Limb (tissue), 2 donors: ENCODE measurements at regions not wholly inside any gene's neighbourhood (a gene's known extent, or its start where the extent isn't known, plus 50 kb on each side); places are given as distances from the start of the nearest gene placed in this dataset.
"Not testable (repeated sequence)": the region's sequence is repeated elsewhere in the genome, so short reads cannot be mapped to it uniquely, and the experiment has no call there.

Source experiments
- DNase-seq, 2 donors: peaks; one replicate each; pipeline ENCODE4 v3.0.0-alpha.2; 2016; ENCODE audit errors: extremely low spot score in 2 of 2

GRCh38 chr4:55696424-55696823 is 60.3 kb upstream of the NMU start:
- not testable (repeated sequence) for DNase-seq

- no peak for DNase-seq
These were observed 70.4 kb upstream of the NMU start for GRCh38 chr4:55706541-55706940.

- no peak for DNase-seq
These were observed 71.4 kb upstream of the NMU start for GRCh38 chr4:55707507-55707906.

- DNase-seq = not testable (repeated sequence)
These were observed 71.9 kb upstream of the NMU start for GRCh38 chr4:55707991-55708390.

GRCh38 chr4:55712835-55713234 is 76.7 kb upstream of the NMU start:
- not testable (repeated sequence) for DNase-seq

GRCh38 chr4:55721651-55722050 is 85.6 kb upstream of the NMU start:
- DNase-seq = no peak

GRCh38 chr4:55722132-55722531 is 86.0 kb upstream of the NMU start:
- no peak for DNase-seq

- no peak for DNase-seq
These were observed 87.3 kb upstream of the NMU start for GRCh38 chr4:55723403-55723802.

GRCh38 chr4:55725057-55725456 is 89.0 kb upstream of the NMU start:
- no peak for DNase-seq

- DNase-seq = no peak
These were observed 91.6 kb upstream of the NMU start for GRCh38 chr4:55727746-55728145.

- no peak for DNase-seq
These were observed 90.0 kb upstream of the EXOC1L start for GRCh38 chr4:55729351-55730279.

GRCh38 chr4:55730280-55730931 is 89.2 kb upstream of the EXOC1L start:
- no peak for DNase-seq

GRCh38 chr4:55731959-55732358 is 87.6 kb upstream of the EXOC1L start:
- no peak for DNase-seq

GRCh38 chr4:55732864-55733263 is 86.7 kb upstream of the EXOC1L start:
- no peak for DNase-seq

- peak in 1 of 2 donors; percentile 3 for DNase-seq
These were observed 85.7 kb upstream of the EXOC1L start for GRCh38 chr4:55733932-55734331.

GRCh38 chr4:55736605-55737183 is 82.9 kb upstream of the EXOC1L start:
- no peak for DNase-seq

- DNase-seq = peak; percentile 11 to 42
These were observed 76.9 kb upstream of the EXOC1L start for GRCh38 chr4:55742655-55743202.

GRCh38 chr4:55744369-55744768 is 75.2 kb upstream of the EXOC1L start:
- no peak for DNase-seq

- DNase-seq = no peak
These were observed 74.6 kb upstream of the EXOC1L start for GRCh38 chr4:55745014-55745413.

- no peak for DNase-seq
These were observed 71.8 kb upstream of the EXOC1L start for GRCh38 chr4:55747793-55748192.

- no peak for DNase-seq
These were observed 69.9 kb upstream of the EXOC1L start for GRCh38 chr4:55749666-55750065.

- DNase-seq = no peak
These were observed 66.8 kb upstream of the EXOC1L start for GRCh38 chr4:55752810-55753209.
